Cardiac fibroblast (primary cell): ENCODE measurements at regions not wholly inside any gene's neighbourhood (a gene's known extent, or its start where the extent isn't known, plus 50 kb on each side); places are given as distances from the start of the nearest gene placed in this dataset.

Experiments used
- DNase-seq, 2 donors: peaks; one replicate each; pipeline versions ENCODE4 v3.0.0 to v3.0.0-alpha.2; 2010; ENCODE audit warnings: low read depth in 2 of 2
- H3K4me3 ChIP-seq, 2 donors: replicated peaks in 1 of 2; 1 replicate in 1 of 2; 2 replicates in 1 of 2; pipeline ENCODE4 v1.5.1; 2011; ENCODE audit warnings: low read depth in 2 of 2, low read length in 2 of 2, mild to moderate bottlenecking in 2 of 2, moderate library complexity in 1 of 2
- CTCF ChIP-seq: IDR thresholded peaks from one replicate; pipeline ENCODE4 v1.5.1; 2011; ENCODE audit warnings: low read depth, mild to moderate bottlenecking, low read length, inconsistent platforms

- TF ChIP-seq CTCF: no peak
- DNase-seq: no peak
- no peak overlapping the region for H3K4me3 ChIP-seq
These were observed 353.5 kb upstream of the B3GAT1 start for GRCh38 chr11:134765565-134765964.

GRCh38 chr11:134764966-134765365 lies 352.9 kb upstream of the B3GAT1 start:
- DNase-seq: no peak
- H3K4me3 ChIP-seq: no peak overlapping the region
- TF ChIP-seq CTCF: no peak

GRCh38 chr11:134764367-134764766 lies 352.3 kb upstream of the B3GAT1 start:
- no peak overlapping the region for H3K4me3 ChIP-seq
- no peak for DNase-seq
- TF ChIP-seq CTCF: no peak

- no peak overlapping the region for H3K4me3 ChIP-seq
- no peak for DNase-seq
- TF ChIP-seq CTCF: no peak
These were observed 351.0 kb upstream of the B3GAT1 start for GRCh38 chr11:134763030-134763388.

- no peak overlapping the region for H3K4me3 ChIP-seq
- TF ChIP-seq CTCF: no peak
- DNase-seq: no peak
These were observed 350.4 kb upstream of the B3GAT1 start for GRCh38 chr11:134762248-134763029.

GRCh38 chr11:134761926-134762247 lies 349.8 kb upstream of the B3GAT1 start:
- DNase-seq: no peak
- TF ChIP-seq CTCF: no peak

GRCh38 chr11:134761386-134761785 lies 349.3 kb upstream of the B3GAT1 start:
- no peak for DNase-seq
- H3K4me3 ChIP-seq: no peak overlapping the region
- TF ChIP-seq CTCF: no peak

More at GRCh38 chr11:134761926-134762247, 349.8 kb upstream of the B3GAT1 start:
- no peak overlapping the region for H3K4me3 ChIP-seq
